ENCODE measurements at regions not wholly inside any gene's neighbourhood (a gene's known extent, or its start where the extent isn't known, plus 50 kb on each side); places are given as distances from the start of the nearest gene placed in this dataset.

DNA sequence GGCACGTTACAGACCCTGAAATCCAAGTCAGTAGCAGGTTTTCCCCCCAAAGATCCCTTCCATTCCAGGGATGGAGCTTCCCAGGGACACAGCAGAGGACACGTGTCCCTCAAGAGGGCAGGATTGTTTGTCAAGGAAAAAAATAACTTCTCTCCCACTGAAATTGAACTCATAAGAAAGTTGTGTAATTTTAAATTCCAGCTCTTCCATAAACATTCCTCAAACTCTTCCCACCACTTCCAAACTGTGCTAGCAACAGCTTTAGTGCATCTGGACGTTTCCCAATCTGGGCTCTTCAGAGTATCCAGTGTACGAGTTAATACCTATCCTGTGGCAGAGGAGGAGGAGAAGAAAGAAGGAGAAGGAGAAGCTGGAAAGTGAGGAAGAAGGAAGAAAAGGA is 79.6 kb downstream of the PSMG1 start:
- H3K36me3 ChIP-seq (ENCODE audit: control insufficient read depth, insufficient read depth, low read length) = no peaks in the 10 kb centered on the region
- H2BK20ac ChIP-seq (ENCODE audit: low read depth, low read length) = peak overlapping the region; percentile 99; the same call in 1 of the 2 replicates
- H3K9ac ChIP-seq (ENCODE audit: low read depth, low read length) = no peak overlapping the region
- no peak overlapping the region for H3K4me3 ChIP-seq (ENCODE audit: insufficient read depth, low read depth, low read length)
- H2AK9ac ChIP-seq (replicated peaks; ENCODE audit: low read depth, low read length, poor library complexity) = peak overlapping the region; percentile 68
- no CpG with 5 or more reads among the region's 4 CpGs for WGBS, 2 experiments (ENCODE audit: extremely low coverage in 2 of 2, insufficient read length in 1 of 2)
- H3K4me2 ChIP-seq (ENCODE audit: low read depth, low read length) = no peak overlapping the region
- peak overlapping the region; percentile 57 to 92 for H4K8ac ChIP-seq (ENCODE audit: low read depth in 2 of 2, low read length in 2 of 2)
- peak overlapping the region; percentile 93 for H4K5ac ChIP-seq (ENCODE audit: low read depth, low read length)
- peak overlapping the region; percentile 88 for H2BK5ac ChIP-seq (ENCODE audit: low read depth, low read length, poor library complexity, severe bottlenecking)
- ChIA-PET CTCF (interaction anchor here (0.6 kb wide), 1 partner anchor 76 kb away, joined by 5 read pairs; no protein-coding TSS in a partner anchor), POLR2A (ENCODE audit: unreplicated experiment) (no interaction called here)
- no peaks in the 10 kb centered on the region for H3K27me3 ChIP-seq (ENCODE audit: control insufficient read depth, insufficient read depth, low read length)
- intact Hi-C loops (cut with micrococcal nuclease) (no loop called here), in situ Hi-C loops (cut with MboI; ENCODE audit: low sequenced_read_pairs) (no loop called here), dilution Hi-C loops (cut with HindIII; ENCODE audit: low sequenced_read_pairs, unreplicated experiment) (no loop called here)
- H3K18ac ChIP-seq (ENCODE audit: low read depth, low read length) = peak overlapping the region; percentile 97
- peak overlapping the region; percentile 94 for H3K4ac ChIP-seq (ENCODE audit: low read depth, low read length)
- DNase-seq = peak; percentile 67
- TF ChIP-seq CEBPB (IDR thresholded peaks at IDR 0.05; ENCODE audit: low read depth, low read length) = peak; percentile 32
- TF ChIP-seq RCOR1 (IDR thresholded peaks at IDR 0.05; ENCODE audit: insufficient replicate concordance, low read length) = no peak
- BruUV-seq (replicated peaks) = no TSS peak
- no peak overlapping the region for H3K56ac ChIP-seq (ENCODE audit: extremely low read depth, insufficient read depth, low read length)
- peaks cover 12% of the 10 kb centered on the region for H3K9me1 ChIP-seq (ENCODE audit: insufficient read depth, low read length)
- peak overlapping the region; percentile 61 for H4K91ac ChIP-seq (ENCODE audit: insufficient read depth, low read depth, low read length)
- H4K20me1 ChIP-seq (ENCODE audit: insufficient read depth, low read length) = no peaks in the 10 kb centered on the region
- H3K79me1 ChIP-seq (ENCODE audit: low read depth in 1 of 2, low read length in 2 of 2) = no peaks in the 10 kb centered on the region
- H2AFZ ChIP-seq (replicated peaks; ENCODE audit: low read length, poor library complexity) = peak overlapping the region; percentile 26
- H3K4me1 ChIP-seq (ENCODE audit: control insufficient read depth, insufficient read depth, low read length) = peaks cover 12% of the 10 kb centered on the region
- H3K14ac ChIP-seq (replicated peaks; ENCODE audit: low read depth, low read length) = peak overlapping the region; percentile 93
- peak overlapping the region; percentile 94; the same call in 1 of the 2 replicates for H3K27ac ChIP-seq (ENCODE audit: insufficient read depth, low read length)
- peak; percentile 36; the same call in 1 of the 2 replicates for ATAC-seq (ENCODE audit: low read depth)
- H2BK120ac ChIP-seq (ENCODE audit: low read depth, low read length) = peak overlapping the region; percentile 96
- H2AK5ac ChIP-seq (ENCODE audit: low read depth, low read length) = peak overlapping the region; percentile 96
- peak overlapping the region; percentile 90; the same call in 2 of the 3 replicates for H2BK15ac ChIP-seq (ENCODE audit: low read depth, low read length)
- peak overlapping the region; percentile 70; the same call in 1 of the 2 replicates for H3K23ac ChIP-seq (ENCODE audit: low read depth, low read length)
- H3K9me3 ChIP-seq (ENCODE audit: control insufficient read depth, insufficient read depth, low read length) = no peaks in the 10 kb centered on the region; the same call in 1 of the 2 replicates
